ENCODE measurements at regions not wholly inside any gene's neighbourhood (a gene's known extent, or its start where the extent isn't known, plus 50 kb on each side); places are given as distances from the start of the nearest gene placed in this dataset.
"Not testable (repeated sequence)": the region's sequence is repeated elsewhere in the genome, so short reads cannot be mapped to it uniquely, and the experiment has no call there.

GRCh38 chr21:6464419-6464818, 4057.0 kb upstream of the TPTE start:
- TF ChIP-seq ZSCAN29 (IDR thresholded peaks at IDR 0.05); HDAC6 (IDR thresholded peaks at IDR 0.05; ENCODE audit: unreplicated experiment): not testable (repeated sequence)

Measured in GM12878 (cell line).